ENCODE measurements at regions not wholly inside any gene's neighbourhood (a gene's known extent, or its start where the extent isn't known, plus 50 kb on each side); places are given as distances from the start of the nearest gene placed in this dataset.
"Not testable (repeated sequence)": the region's sequence is repeated elsewhere in the genome, so short reads cannot be mapped to it uniquely, and the experiment has no call there.

DNA sequence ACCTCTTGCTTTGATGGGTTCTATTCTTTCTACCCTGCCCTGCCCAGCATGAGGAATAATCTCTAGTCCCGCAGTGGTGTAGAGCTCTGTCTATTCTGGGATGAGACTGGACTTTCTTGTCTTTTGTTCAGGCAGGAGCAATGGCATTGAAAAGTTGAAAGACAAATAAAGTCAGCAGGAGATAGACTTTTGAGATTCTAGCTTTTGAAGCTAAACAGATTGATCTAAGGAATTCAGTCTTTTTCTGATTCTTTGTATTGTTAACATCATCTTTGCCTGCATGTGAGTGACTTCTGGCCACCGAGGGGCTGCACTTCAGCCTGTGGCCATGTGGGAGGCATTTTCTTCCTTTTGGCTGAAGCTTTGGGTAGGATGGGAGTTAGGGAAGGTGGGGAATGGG is 132.4 kb downstream of the MRPL57 start:
- no peak overlapping the region for H3K27ac Mint-ChIP-seq
- no peaks in the 10 kb centered on the region for H3K9me3 Mint-ChIP-seq (ENCODE audit: low read depth)
- no peaks in the 10 kb centered on the region for H3K4me1 Mint-ChIP-seq (ENCODE audit: low read depth)
- DNase-seq (ENCODE audit: low spot score, unreplicated experiment), result no peak
- no peaks in the 10 kb centered on the region for H3K27me3 Mint-ChIP-seq
- peaks cover 3% of the 10 kb centered on the region for H3K36me3 Mint-ChIP-seq (ENCODE audit: insufficient read depth)
- TF ChIP-seq, protein P1, sequence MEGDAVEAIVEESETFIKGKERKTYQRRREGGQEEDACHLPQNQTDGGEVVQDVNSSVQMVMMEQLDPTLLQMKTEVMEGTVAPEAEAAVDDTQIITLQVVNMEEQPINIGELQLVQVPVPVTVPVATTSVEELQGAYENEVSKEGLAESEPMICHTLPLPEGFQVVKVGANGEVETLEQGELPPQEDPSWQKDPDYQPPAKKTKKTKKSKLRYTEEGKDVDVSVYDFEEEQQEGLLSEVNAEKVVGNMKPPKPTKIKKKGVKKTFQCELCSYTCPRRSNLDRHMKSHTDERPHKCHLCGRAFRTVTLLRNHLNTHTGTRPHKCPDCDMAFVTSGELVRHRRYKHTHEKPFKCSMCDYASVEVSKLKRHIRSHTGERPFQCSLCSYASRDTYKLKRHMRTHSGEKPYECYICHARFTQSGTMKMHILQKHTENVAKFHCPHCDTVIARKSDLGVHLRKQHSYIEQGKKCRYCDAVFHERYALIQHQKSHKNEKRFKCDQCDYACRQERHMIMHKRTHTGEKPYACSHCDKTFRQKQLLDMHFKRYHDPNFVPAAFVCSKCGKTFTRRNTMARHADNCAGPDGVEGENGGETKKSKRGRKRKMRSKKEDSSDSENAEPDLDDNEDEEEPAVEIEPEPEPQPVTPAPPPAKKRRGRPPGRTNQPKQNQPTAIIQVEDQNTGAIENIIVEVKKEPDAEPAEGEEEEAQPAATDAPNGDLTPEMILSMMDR (IDR thresholded peaks at IDR 0.05; ENCODE audit: unreplicated experiment), result no peak
- no peak overlapping the region for H3K4me3 Mint-ChIP-seq (ENCODE audit: low read depth)

DNA sequence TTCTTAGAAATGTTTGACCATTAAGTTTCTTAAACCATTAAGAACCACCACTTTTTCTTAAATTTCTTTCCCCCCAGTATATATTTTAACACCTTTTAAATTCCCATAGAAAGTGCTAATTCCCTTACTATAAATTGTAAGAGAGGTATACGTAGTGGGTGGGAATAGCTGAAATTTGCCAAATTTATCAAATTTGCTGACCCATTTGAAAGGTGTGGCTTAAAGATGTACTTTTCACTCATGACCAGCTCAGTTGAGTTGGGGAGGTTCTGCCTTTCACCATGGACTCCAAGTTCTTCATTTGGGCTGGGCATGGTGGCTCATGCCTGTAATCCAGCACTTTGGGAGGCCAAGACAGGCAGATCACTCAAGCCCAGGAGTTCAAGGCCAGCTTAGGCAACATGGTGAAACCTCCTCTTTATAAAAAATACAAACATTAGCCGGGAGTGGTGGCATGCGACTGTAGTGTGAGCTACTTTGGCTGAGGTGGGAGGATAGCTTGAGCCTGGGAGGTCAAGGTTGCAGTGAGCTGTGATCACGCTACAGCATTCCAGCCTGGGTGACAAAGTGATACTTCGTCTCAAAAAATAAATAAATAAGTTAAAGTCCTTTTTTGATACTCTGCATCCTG is 133.2 kb downstream of the MRPL57 start:
- Mint-ChIP-seq H3K27ac (no peak overlapping the region), H3K9me3 (ENCODE audit: low read depth) (no peaks in the 10 kb centered on the region), H3K27me3 (no peaks in the 10 kb centered on the region), H3K4me3 (ENCODE audit: low read depth) (no peak overlapping the region), H3K4me1 (ENCODE audit: low read depth) (no peaks in the 10 kb centered on the region), H3K36me3 (ENCODE audit: insufficient read depth) (no peaks in the 10 kb centered on the region)
- no peak for DNase-seq (ENCODE audit: low spot score, unreplicated experiment)
- TF ChIP-seq, protein P1 (IDR thresholded peaks at IDR 0.05; ENCODE audit: unreplicated experiment), result no peak

DNA sequence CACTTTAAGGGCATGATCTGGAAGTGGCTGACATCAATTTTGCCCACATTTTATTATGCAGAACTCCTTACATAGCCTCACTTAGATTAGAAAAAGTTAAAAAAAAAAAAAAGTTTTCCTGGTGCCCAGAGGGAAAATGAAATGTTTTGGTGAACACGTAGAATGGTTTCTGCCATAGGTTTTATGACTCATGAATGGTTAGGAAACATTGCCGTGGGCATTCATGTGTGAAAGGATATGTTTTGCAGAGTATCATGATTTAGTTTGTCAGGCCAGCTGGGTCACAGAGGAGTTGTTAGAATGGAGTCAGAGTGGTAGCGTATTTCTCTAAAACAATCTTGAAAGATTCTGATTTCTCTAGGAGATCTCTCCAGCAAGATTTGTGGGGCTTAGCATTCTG is 133.8 kb downstream of the MRPL57 start:
- Mint-ChIP-seq H3K27ac (no peak overlapping the region), H3K36me3 (ENCODE audit: insufficient read depth) (no peaks in the 10 kb centered on the region), H3K27me3 (no peaks in the 10 kb centered on the region), H3K9me3 (ENCODE audit: low read depth) (no peaks in the 10 kb centered on the region), H3K4me3 (ENCODE audit: low read depth) (no peak overlapping the region), H3K4me1 (ENCODE audit: low read depth) (no peaks in the 10 kb centered on the region)
- TF ChIP-seq, protein P1 (IDR thresholded peaks at IDR 0.05; ENCODE audit: unreplicated experiment), result no peak
- DNase-seq (ENCODE audit: low spot score, unreplicated experiment), result no peak

DNA sequence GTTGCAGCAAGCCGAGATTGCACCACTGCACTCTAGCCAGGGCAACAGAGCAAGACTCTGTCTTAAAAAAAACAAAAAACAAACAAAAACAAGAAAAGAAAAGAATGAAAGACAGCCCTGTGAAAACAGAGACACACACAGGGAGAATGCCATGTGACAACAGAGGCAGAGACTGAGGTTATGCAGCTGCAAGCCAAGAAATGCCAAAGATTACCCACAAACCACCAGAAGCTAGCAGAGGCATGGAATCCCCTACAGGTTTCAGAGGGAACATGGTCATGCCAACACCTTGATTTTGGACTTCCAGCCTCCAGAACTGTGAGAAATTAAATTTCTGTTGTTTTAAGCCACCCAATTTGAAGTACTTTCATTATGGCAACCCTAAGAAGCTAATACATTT is 138.5 kb downstream of the MRPL57 start:
- DNase-seq (ENCODE audit: low spot score, unreplicated experiment); H3K4me1 Mint-ChIP-seq (ENCODE audit: low read depth); H3K27me3 Mint-ChIP-seq; H3K4me3 Mint-ChIP-seq (ENCODE audit: low read depth); H3K36me3 Mint-ChIP-seq (ENCODE audit: insufficient read depth): not testable (repeated sequence)
- Mint-ChIP-seq H3K27ac (peak overlapping the region; percentile 3), H3K9me3 (ENCODE audit: low read depth) (peaks cover 11% of the 10 kb centered on the region)

DNA sequence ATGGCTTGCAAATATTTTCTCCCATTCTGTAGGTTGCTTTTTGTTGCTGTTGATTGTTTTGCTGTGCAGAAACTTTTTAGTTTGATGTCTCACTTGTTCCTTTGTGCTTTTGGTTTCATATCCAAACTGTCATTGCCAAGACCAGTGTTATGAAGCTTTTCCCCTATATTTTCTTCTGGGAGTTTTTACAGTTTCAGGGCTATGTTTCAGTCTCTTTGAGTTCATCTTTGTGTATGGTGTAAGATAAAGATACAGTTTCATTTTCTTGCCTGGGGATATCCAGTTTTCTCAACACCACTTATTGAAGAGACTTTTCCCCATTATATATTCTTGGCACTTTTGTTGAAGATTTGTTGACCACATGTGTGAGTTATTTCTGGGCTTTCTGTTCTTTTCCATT is 139.9 kb downstream of the MRPL57 start:
- Mint-ChIP-seq H3K27ac (no peak overlapping the region), H3K9me3 (ENCODE audit: low read depth) (peaks cover 11% of the 10 kb centered on the region), H3K4me3 (ENCODE audit: low read depth) (no peak overlapping the region), H3K4me1 (ENCODE audit: low read depth) (no peaks in the 10 kb centered on the region), H3K36me3 (ENCODE audit: insufficient read depth) (peaks cover 7% of the 10 kb centered on the region), H3K27me3 (no peaks in the 10 kb centered on the region)
- DNase-seq (ENCODE audit: low spot score, unreplicated experiment), result no peak
- TF ChIP-seq, protein P1 (IDR thresholded peaks at IDR 0.05; ENCODE audit: unreplicated experiment), result no peak

DNA sequence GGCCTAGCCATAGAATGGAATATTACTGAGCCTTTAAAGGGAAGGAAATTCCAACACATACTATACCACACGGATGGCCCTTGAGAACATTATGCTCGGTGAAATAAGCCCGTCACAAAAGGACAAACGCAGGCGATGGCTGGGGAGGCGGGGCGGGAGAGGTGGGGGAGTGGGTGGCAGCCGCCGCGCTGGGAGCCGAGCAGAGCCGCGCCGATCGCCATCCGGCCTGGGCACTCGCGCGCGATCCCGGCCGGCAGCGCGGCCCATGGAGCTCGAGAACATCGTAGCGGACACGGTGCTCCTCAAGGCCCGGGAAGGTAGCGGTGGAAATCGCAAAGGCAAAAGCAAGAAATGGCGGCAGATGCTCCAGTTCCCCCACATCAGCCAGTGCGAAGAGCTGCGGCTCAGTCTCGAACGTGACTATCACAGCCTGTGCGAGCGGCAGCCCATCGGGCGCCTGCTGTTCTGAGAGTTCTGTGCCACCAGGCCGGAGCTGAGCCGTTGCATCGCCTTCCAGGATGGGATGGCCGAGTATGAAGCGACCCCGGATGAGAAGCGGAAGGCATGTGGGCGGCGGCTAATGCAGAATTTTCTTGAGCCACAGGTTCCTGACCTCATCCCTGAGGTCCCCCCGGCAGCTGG is 140.1 kb downstream of the ZDHHC20 start:
- H3K27me3 Mint-ChIP-seq, result peaks cover 4% of the 10 kb centered on the region
- DNase-seq (ENCODE audit: low spot score, unreplicated experiment), result no peak
- no peak overlapping the region for H3K4me3 Mint-ChIP-seq (ENCODE audit: low read depth)
- H3K27ac Mint-ChIP-seq, result no peak overlapping the region
- TF ChIP-seq, protein P1 (IDR thresholded peaks at IDR 0.05; ENCODE audit: unreplicated experiment), result no peak
- peaks cover 7% of the 10 kb centered on the region for H3K36me3 Mint-ChIP-seq (ENCODE audit: insufficient read depth)
- no peaks in the 10 kb centered on the region for H3K4me1 Mint-ChIP-seq (ENCODE audit: low read depth)
- peaks cover 11% of the 10 kb centered on the region for H3K9me3 Mint-ChIP-seq (ENCODE audit: low read depth)
